ENCODE measurements at regions not wholly inside any gene's neighbourhood (a gene's known extent, or its start where the extent isn't known, plus 50 kb on each side); places are given as distances from the start of the nearest gene placed in this dataset.

GRCh38 chr3:64400706-64401105 lies 175.4 kb upstream of the PRICKLE2 start:
- no peak for TF ChIP-seq CTCF (IDR thresholded peaks at IDR 0.05)
- TF ChIP-seq POLR2A (IDR thresholded peaks at IDR 0.05), result no peak

Measured in tibial nerve (tissue), 3 donors.